Breast epithelium (tissue), 4 donors: ENCODE measurements at regions not wholly inside any gene's neighbourhood (a gene's known extent, or its start where the extent isn't known, plus 50 kb on each side); places are given as distances from the start of the nearest gene placed in this dataset.

Source experiments
- DNase-seq, 2 donors: peaks; one replicate each; pipeline ENCODE4 v3.0.0-alpha.2; 2019; ENCODE audit warnings: low spot score in 2 of 2
- H3K27ac ChIP-seq, 2 donors: fragments of 200-600 bp; sonication (generic) in 1 of 2; one replicate each; pipeline ENCODE4 v1.5.1; 2016 to 2019; ENCODE audit warnings: mild to moderate bottlenecking in 1 of 2
- H3K27me3 ChIP-seq, 2 donors: fragments of 200-600 bp; sonication (generic) in 1 of 2; one replicate each; pipeline versions ENCODE4 v1.5.1 to v1.6.0; 2017 to 2019; ENCODE audit warnings: control low read depth in 1 of 2, mild to moderate bottlenecking in 1 of 2
- H3K36me3 ChIP-seq: fragments of 200-600 bp; one replicate; pipeline ENCODE4 v1.5.1; 2019
- H3K4me1 ChIP-seq, 2 donors: fragments of 200-600 bp; sonication (generic); one replicate each; pipeline ENCODE4 v1.5.1; 2016 to 2019; ENCODE audit warnings: control low read depth in 1 of 2
- H3K4me3 ChIP-seq, 3 donors: fragments of 200-600 bp; sonication (generic); 1 replicate in 2 of 3; 2 replicates in 1 of 3; pipeline ENCODE4 v1.5.1; 2016 to 2019; ENCODE audit warnings: mild to moderate bottlenecking in 3 of 3, moderate library complexity in 2 of 3
- H3K9me3 ChIP-seq, 2 donors: fragments of 200-600 bp; sonication (generic) in 1 of 2; one replicate each; pipeline ENCODE4 v1.5.1; 2016 to 2019; ENCODE audit warnings: control low read depth in 1 of 2
- POLR2A ChIP-seq: fragments of 450-650 bp; IDR thresholded peaks from one replicate; pipeline ENCODE4 v1.6.1; 2016; ENCODE audit warnings: antibody characterized with exemption, mild to moderate bottlenecking, moderate library complexity
- POLR2AphosphoS5 ChIP-seq, 3 donors: sonication (generic); formaldehyde crosslinking; IDR thresholded peaks; one replicate each; pipeline ENCODE4 v1.6.1; 2017; ENCODE audit warnings: antibody characterized with exemption in 3 of 3
- intact Hi-C: fragments of 100-400 bp; cut with DNase I; formaldehyde crosslinking; loops from one replicate; pipeline ENCODE4 v1.15.1; 2023; ENCODE audit warnings: low total_unique reads
- TF ChIP-seq, protein P1 (sequence below), 3 donors: fragments of 450-650 bp; IDR thresholded peaks; one replicate each; pipeline ENCODE4 v1.5.1; 2016 to 2017; ENCODE audit warnings: antibody characterized with exemption in 3 of 3, mild to moderate bottlenecking in 3 of 3, moderate library complexity in 3 of 3

DNA sequence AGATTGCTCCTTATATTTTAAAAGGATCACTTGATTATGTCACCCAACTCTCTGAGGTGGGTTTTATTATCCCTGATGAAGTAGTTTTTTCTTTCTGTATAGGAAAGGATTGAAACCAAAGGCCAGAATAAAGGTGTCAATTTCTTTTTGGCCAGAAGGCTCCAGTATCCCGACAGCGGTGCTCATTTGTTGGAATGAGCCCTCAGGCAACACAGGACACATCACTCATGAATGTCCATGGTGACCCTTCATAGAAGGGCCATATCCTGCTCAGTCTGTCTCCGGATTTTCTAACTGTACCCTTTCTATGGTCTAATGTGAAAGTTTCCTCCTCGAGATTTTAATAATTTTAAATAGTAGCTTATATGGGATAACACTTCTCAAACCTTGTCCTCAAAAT, 171.3 kb upstream of the USP24 start:
- intact Hi-C loops = no loop called here

DNA sequence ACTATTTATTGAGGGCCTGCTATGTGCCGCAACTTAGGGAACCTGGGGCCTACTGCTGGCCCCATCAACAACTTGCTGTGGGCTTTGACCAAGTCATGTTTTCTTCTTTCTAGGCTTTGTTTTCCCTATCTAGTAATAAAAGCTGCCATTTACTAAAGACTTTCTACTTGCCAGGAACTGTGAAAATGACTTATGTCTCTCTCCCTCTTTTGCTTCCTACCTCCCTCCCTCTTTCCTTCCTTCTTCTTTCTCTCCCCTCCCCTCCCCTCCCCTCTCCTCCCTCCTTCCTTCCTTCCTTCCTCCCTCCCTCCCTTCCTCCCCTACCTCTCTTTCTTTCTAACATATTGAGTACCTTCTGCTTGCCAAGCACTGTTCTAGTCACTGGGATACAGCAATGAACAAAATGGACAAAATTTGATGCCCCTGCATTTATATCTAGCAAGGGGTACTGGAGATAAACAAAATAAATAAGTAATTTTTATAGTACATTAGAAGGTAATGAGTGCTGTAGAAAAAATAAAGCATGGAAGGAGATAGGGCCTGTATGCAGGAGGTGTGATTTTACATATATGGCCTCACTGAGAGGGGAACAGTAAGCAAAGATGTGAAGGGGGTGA, 170.3 kb upstream of the USP24 start:
- no peaks in the 10 kb centered on the region for H3K4me1 ChIP-seq
- no peak overlapping the region for H3K4me3 ChIP-seq
- no peak overlapping the region for H3K27ac ChIP-seq
- no peaks in the 10 kb centered on the region for H3K27me3 ChIP-seq
- H3K9me3 ChIP-seq = peaks cover 0 to 16% of the 10 kb centered on the region in 2 donors
- DNase-seq = no peak
- no peak for TF ChIP-seq POLR2A
- TF ChIP-seq, protein P1, sequence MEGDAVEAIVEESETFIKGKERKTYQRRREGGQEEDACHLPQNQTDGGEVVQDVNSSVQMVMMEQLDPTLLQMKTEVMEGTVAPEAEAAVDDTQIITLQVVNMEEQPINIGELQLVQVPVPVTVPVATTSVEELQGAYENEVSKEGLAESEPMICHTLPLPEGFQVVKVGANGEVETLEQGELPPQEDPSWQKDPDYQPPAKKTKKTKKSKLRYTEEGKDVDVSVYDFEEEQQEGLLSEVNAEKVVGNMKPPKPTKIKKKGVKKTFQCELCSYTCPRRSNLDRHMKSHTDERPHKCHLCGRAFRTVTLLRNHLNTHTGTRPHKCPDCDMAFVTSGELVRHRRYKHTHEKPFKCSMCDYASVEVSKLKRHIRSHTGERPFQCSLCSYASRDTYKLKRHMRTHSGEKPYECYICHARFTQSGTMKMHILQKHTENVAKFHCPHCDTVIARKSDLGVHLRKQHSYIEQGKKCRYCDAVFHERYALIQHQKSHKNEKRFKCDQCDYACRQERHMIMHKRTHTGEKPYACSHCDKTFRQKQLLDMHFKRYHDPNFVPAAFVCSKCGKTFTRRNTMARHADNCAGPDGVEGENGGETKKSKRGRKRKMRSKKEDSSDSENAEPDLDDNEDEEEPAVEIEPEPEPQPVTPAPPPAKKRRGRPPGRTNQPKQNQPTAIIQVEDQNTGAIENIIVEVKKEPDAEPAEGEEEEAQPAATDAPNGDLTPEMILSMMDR (IDR thresholded peaks at IDR 0.05) = no peak
- no peak for TF ChIP-seq POLR2AphosphoS5 (IDR thresholded peaks at IDR 0.05)
- no peaks in the 10 kb centered on the region for H3K36me3 ChIP-seq
- intact Hi-C loops = no loop called here

More for the DNA sequence above, 171.3 kb upstream of the USP24 start:
- no peak overlapping the region for H3K4me3 ChIP-seq
- TF ChIP-seq POLR2AphosphoS5 (IDR thresholded peaks at IDR 0.05) = no peak
- TF ChIP-seq, protein P1 (IDR thresholded peaks at IDR 0.05) = no peak
- TF ChIP-seq POLR2A = no peak
- peaks cover 0 to 16% of the 10 kb centered on the region in 2 donors for H3K9me3 ChIP-seq
- no peak for DNase-seq
- no peaks in the 10 kb centered on the region for H3K36me3 ChIP-seq
- no peak overlapping the region for H3K27ac ChIP-seq
- H3K4me1 ChIP-seq = no peaks in the 10 kb centered on the region
- H3K27me3 ChIP-seq = no peaks in the 10 kb centered on the region

DNA sequence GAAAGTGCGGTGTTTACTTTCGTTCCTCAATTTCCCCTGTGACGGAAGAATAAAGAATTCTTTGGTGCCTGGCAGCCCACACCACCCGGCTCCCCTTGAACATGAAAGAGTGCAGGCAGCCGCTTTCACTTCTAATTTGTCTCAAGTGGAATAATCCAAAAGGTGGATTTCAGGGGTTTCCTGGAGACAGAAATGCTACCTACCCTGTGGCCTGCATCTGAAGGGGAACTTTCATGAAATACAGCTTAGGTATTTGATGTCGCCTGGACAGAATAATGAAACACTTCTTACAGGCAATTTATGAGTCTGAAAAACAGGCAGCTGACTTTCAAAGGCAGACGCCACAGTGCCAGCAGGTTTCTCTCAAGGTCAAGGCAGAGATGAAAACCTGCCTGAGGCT, 169.5 kb upstream of the USP24 start:
- H3K27me3 ChIP-seq = no peaks in the 10 kb centered on the region
- no peak overlapping the region for H3K4me3 ChIP-seq
- TF ChIP-seq, protein P1 (IDR thresholded peaks at IDR 0.05) = no peak
- TF ChIP-seq POLR2A (no peak), POLR2AphosphoS5 (IDR thresholded peaks at IDR 0.05) (no peak)
- DNase-seq = no peak
- peaks cover 0 to 12% of the 10 kb centered on the region in 2 donors for H3K9me3 ChIP-seq
- H3K36me3 ChIP-seq = no peaks in the 10 kb centered on the region
- no peaks in the 10 kb centered on the region for H3K4me1 ChIP-seq
- no peak overlapping the region for H3K27ac ChIP-seq
- intact Hi-C loops = no loop called here

DNA sequence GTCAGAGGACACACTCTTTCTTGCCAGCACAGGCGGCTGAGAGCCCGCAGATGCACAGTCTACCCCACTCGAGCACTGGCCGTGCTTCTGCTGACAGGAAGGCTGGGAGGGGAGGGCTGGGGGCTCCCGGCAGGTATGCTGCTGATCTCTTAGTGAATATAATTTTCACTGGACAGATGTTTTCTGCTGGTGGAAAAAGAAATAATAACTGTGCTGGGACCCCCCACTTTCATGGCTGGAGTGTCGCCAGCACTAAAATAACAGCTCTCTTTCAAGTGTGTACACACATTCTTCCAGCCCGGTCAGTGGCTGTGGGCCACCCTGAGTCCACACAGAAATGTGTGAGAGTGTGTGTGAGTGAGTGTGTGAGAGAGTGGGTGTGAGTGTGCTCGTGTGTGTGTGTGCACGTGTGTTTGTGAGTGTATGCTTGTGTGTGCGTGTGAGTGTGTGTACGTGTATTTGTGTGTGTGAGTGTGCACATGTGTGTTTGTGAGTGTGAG, 167.7 kb upstream of the USP24 start:
- no peak overlapping the region for H3K4me3 ChIP-seq
- H3K4me1 ChIP-seq = no peaks in the 10 kb centered on the region
- DNase-seq = no peak
- H3K36me3 ChIP-seq = no peaks in the 10 kb centered on the region
- intact Hi-C loops = no loop called here
- no peak for TF ChIP-seq POLR2AphosphoS5 (IDR thresholded peaks at IDR 0.05)
- TF ChIP-seq, protein P1 (IDR thresholded peaks at IDR 0.05) = no peak
- H3K9me3 ChIP-seq = no peaks in the 10 kb centered on the region
- H3K27ac ChIP-seq = no peak overlapping the region
- H3K27me3 ChIP-seq = no peaks in the 10 kb centered on the region

DNA sequence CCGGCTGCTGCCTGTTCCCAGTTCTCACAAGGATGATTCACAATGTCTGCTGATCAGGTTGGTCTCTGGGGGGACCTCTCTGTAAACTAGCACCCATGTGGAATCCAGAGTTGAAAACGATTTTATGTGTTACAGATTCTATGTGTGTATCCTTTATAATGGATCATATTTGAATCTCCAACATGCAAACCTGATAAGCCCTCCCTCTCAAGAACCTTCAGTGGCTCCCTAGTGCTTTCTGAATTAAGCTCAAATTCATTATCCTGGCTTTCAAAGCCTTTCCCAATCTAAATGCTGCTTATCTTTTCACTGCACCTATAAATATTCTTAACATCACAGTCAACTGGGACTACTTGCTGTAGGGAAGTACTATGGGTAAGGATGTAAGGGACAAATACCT, 166.8 kb upstream of the USP24 start:
- Histone ChIP-seq H3K4me1 (no peaks in the 10 kb centered on the region), H3K27ac (no peak overlapping the region), H3K4me3 (no peak overlapping the region), H3K27me3 (no peaks in the 10 kb centered on the region), H3K9me3 (no peaks in the 10 kb centered on the region), H3K36me3 (no peaks in the 10 kb centered on the region)
- DNase-seq = no peak
- intact Hi-C loops = no loop called here
- TF ChIP-seq POLR2AphosphoS5 (IDR thresholded peaks at IDR 0.05) (no peak), POLR2A (no peak)
- TF ChIP-seq, protein P1 (IDR thresholded peaks at IDR 0.05) = no peak
